Transverse colon (tissue), 3 donors: ENCODE measurements at regions not wholly inside any gene's neighbourhood (a gene's known extent, or its start where the extent isn't known, plus 50 kb on each side); places are given as distances from the start of the nearest gene placed in this dataset.

Experiments
- POLR2A ChIP-seq: fragments of 450-650 bp; IDR thresholded peaks from one replicate; pipeline ENCODE4 v1.6.1; 2016; ENCODE audit warnings: antibody characterized with exemption, mild to moderate bottlenecking, moderate library complexity
- TF ChIP-seq, protein P1 (sequence below), 5 experiments: fragments of 200-600 bp in 3 of 5; fragments of 450-650 bp in 2 of 5; sonication (generic) in 3 of 5; IDR thresholded peaks; 1 replicate in 2 of 5; 2 replicates in 3 of 5; pipeline ENCODE4 v1.5.1; 2016 to 2017; ENCODE audit warnings: antibody characterized with exemption in 5 of 5, inconsistent platforms in 3 of 5, mild to moderate bottlenecking in 2 of 5, moderate library complexity in 1 of 5

DNA sequence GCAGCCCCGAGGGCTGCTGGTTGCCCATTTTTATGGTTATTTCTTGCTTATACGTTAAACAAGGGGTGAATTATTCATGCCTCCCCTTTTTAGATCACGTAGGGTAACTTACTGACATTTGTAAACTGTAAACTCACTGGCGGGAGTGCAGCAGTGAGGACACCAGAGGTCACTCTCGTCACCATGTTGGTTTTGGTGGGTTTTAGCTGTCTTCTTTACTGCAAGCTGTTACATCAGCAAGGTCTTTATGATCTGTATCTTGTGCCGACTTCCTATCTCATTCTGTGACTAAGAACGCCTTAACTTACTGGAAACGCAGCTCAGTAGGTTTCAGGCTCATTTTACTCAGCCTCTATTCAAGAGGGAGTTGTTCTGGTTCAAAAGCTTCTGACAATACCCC lies 155.0 kb upstream of the PRDM9 start:
- TF ChIP-seq, protein P1, sequence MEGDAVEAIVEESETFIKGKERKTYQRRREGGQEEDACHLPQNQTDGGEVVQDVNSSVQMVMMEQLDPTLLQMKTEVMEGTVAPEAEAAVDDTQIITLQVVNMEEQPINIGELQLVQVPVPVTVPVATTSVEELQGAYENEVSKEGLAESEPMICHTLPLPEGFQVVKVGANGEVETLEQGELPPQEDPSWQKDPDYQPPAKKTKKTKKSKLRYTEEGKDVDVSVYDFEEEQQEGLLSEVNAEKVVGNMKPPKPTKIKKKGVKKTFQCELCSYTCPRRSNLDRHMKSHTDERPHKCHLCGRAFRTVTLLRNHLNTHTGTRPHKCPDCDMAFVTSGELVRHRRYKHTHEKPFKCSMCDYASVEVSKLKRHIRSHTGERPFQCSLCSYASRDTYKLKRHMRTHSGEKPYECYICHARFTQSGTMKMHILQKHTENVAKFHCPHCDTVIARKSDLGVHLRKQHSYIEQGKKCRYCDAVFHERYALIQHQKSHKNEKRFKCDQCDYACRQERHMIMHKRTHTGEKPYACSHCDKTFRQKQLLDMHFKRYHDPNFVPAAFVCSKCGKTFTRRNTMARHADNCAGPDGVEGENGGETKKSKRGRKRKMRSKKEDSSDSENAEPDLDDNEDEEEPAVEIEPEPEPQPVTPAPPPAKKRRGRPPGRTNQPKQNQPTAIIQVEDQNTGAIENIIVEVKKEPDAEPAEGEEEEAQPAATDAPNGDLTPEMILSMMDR (IDR thresholded peaks at IDR 0.05) = no peak
- TF ChIP-seq POLR2A = no peak
